Panc1 (cell line): ENCODE measurements at regions not wholly inside any gene's neighbourhood (a gene's known extent, or its start where the extent isn't known, plus 50 kb on each side); places are given as distances from the start of the nearest gene placed in this dataset.

Source experiments
- POLR2AphosphoS5 ChIP-seq: IDR thresholded peaks from 2 replicates; pipeline ENCODE4 v1.6.1; 2012; ENCODE audit warnings: mild to moderate bottlenecking, low read depth, low read length, moderate library complexity
- SIN3A ChIP-seq: IDR thresholded peaks from 2 replicates; pipeline ENCODE4 v1.6.1; 2012; ENCODE audit warnings: low read depth, mild to moderate bottlenecking, low read length, moderate library complexity, borderline replicate concordance; ENCODE audit not compliant: insufficient read depth
- TF ChIP-seq, protein P1 (sequence below), 2 experiments: IDR thresholded peaks; 2 replicates each; pipeline ENCODE4 v1.6.1; 2011 to 2012; ENCODE audit warnings: low read depth in 2 of 2, control low read depth in 1 of 2, low read length in 1 of 2, mild to moderate bottlenecking in 1 of 2, moderate library complexity in 1 of 2; ENCODE audit not compliant: insufficient read depth in 1 of 2
- TF ChIP-seq, protein P2 (sequence below): fragments of 450-650 bp; IDR thresholded peaks from 2 replicates; pipeline ENCODE4 v1.5.1; 2017; ENCODE audit warnings: mild to moderate bottlenecking

DNA sequence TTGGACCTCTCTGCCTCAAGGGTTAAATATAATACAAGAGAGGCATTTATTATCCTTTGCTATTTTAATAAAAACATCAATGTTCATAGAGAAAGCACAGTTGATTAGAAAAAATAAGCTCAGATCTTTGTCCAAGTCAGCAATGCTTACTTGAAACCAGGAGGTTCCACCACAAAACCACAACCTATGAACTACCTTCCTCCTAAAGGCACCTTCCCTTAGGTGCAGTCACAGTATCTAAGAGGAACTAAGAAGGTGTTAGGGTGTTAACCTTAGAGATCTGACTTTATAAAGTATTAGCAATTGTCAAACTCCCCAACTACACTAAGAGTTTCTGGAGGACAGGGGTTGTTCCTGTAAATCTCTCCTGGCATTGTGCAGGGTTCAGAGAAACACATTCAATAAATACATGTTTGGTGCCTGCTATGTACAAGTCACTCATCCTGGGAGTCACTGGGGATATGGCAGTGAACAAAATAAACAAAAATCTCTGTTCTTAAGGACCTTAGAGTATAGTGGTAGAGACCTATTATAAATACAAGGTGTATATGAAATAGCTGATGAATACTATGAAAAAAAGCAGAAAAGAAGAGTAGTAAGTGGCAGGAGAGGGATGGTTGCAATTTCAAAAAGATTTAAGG, 208.6 kb downstream of the NFKBIZ start:
- TF ChIP-seq, protein P1, sequence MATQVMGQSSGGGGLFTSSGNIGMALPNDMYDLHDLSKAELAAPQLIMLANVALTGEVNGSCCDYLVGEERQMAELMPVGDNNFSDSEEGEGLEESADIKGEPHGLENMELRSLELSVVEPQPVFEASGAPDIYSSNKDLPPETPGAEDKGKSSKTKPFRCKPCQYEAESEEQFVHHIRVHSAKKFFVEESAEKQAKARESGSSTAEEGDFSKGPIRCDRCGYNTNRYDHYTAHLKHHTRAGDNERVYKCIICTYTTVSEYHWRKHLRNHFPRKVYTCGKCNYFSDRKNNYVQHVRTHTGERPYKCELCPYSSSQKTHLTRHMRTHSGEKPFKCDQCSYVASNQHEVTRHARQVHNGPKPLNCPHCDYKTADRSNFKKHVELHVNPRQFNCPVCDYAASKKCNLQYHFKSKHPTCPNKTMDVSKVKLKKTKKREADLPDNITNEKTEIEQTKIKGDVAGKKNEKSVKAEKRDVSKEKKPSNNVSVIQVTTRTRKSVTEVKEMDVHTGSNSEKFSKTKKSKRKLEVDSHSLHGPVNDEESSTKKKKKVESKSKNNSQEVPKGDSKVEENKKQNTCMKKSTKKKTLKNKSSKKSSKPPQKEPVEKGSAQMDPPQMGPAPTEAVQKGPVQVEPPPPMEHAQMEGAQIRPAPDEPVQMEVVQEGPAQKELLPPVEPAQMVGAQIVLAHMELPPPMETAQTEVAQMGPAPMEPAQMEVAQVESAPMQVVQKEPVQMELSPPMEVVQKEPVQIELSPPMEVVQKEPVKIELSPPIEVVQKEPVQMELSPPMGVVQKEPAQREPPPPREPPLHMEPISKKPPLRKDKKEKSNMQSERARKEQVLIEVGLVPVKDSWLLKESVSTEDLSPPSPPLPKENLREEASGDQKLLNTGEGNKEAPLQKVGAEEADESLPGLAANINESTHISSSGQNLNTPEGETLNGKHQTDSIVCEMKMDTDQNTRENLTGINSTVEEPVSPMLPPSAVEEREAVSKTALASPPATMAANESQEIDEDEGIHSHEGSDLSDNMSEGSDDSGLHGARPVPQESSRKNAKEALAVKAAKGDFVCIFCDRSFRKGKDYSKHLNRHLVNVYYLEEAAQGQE (IDR thresholded peaks at IDR 0.05; ENCODE audit: insufficient read depth in 1 of 2, low read depth in 2 of 2, low read length in 1 of 2), result no peak
- TF ChIP-seq, protein P2, sequence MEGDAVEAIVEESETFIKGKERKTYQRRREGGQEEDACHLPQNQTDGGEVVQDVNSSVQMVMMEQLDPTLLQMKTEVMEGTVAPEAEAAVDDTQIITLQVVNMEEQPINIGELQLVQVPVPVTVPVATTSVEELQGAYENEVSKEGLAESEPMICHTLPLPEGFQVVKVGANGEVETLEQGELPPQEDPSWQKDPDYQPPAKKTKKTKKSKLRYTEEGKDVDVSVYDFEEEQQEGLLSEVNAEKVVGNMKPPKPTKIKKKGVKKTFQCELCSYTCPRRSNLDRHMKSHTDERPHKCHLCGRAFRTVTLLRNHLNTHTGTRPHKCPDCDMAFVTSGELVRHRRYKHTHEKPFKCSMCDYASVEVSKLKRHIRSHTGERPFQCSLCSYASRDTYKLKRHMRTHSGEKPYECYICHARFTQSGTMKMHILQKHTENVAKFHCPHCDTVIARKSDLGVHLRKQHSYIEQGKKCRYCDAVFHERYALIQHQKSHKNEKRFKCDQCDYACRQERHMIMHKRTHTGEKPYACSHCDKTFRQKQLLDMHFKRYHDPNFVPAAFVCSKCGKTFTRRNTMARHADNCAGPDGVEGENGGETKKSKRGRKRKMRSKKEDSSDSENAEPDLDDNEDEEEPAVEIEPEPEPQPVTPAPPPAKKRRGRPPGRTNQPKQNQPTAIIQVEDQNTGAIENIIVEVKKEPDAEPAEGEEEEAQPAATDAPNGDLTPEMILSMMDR, result no peak
- TF ChIP-seq SIN3A (no peak), POLR2AphosphoS5 (no peak)
